GM12891 (cell line): ENCODE measurements at regions not wholly inside any gene's neighbourhood (a gene's known extent, or its start where the extent isn't known, plus 50 kb on each side); places are given as distances from the start of the nearest gene placed in this dataset.

Experiments used
- PAX5 ChIP-seq: IDR thresholded peaks from 2 replicates; pipeline ENCODE4 v1.6.1; 2011; ENCODE audit warnings: low read length, moderate library complexity, mild to moderate bottlenecking; ENCODE audit not compliant: insufficient read depth, severe bottlenecking
- POLR2A ChIP-seq: IDR thresholded peaks from 2 replicates; pipeline ENCODE4 v1.6.1; 2011; ENCODE audit warnings: low read depth, low read length, control low read depth
- POLR2AphosphoS5 ChIP-seq: IDR thresholded peaks from 2 replicates; pipeline ENCODE4 v1.6.1; 2011; ENCODE audit warnings: low read depth, low read length, control low read depth

- TF ChIP-seq POLR2A (no peak), POLR2AphosphoS5 (no peak), PAX5 (no peak)
Observed at GRCh38 chr6:147829835-147830234, 321.3 kb downstream of the SAMD5 start.
